Fibroblast of the aortic adventitia (primary cell): ENCODE measurements at regions not wholly inside any gene's neighbourhood (a gene's known extent, or its start where the extent isn't known, plus 50 kb on each side); places are given as distances from the start of the nearest gene placed in this dataset.

Experiments
- DNase-seq: peaks from one replicate; pipeline ENCODE4 v3.0.0-alpha.2; 2010; ENCODE audit warnings: low read depth
- H3K4me3 ChIP-seq: 2 replicates; pipeline ENCODE4 v1.5.1; 2011; ENCODE audit warnings: low read depth, mild to moderate bottlenecking, control low read depth, low read length, moderate library complexity
- TF ChIP-seq, protein P1 (sequence below): IDR thresholded peaks from 2 replicates; pipeline ENCODE4 v1.5.1; 2011; ENCODE audit warnings: mild to moderate bottlenecking, low read length, control low read depth, inconsistent platforms; ENCODE audit not compliant: insufficient read depth

GRCh38 chr7:25628446-25628845, 400.2 kb upstream of the NPVF start:
- TF ChIP-seq, protein P1, sequence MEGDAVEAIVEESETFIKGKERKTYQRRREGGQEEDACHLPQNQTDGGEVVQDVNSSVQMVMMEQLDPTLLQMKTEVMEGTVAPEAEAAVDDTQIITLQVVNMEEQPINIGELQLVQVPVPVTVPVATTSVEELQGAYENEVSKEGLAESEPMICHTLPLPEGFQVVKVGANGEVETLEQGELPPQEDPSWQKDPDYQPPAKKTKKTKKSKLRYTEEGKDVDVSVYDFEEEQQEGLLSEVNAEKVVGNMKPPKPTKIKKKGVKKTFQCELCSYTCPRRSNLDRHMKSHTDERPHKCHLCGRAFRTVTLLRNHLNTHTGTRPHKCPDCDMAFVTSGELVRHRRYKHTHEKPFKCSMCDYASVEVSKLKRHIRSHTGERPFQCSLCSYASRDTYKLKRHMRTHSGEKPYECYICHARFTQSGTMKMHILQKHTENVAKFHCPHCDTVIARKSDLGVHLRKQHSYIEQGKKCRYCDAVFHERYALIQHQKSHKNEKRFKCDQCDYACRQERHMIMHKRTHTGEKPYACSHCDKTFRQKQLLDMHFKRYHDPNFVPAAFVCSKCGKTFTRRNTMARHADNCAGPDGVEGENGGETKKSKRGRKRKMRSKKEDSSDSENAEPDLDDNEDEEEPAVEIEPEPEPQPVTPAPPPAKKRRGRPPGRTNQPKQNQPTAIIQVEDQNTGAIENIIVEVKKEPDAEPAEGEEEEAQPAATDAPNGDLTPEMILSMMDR = no peak
- H3K4me3 ChIP-seq = no peak overlapping the region
- no peak for DNase-seq

- TF ChIP-seq, protein P1 = no peak
- no peak for DNase-seq
- no peak overlapping the region for H3K4me3 ChIP-seq
Observed at GRCh38 chr7:25632616-25633015, 404.3 kb upstream of the NPVF start.

- no peak for DNase-seq
- no peak overlapping the region for H3K4me3 ChIP-seq
Observed at GRCh38 chr7:25633426-25634036, 405.2 kb upstream of the NPVF start.

GRCh38 chr7:25636168-25636567, 407.9 kb upstream of the NPVF start:
- H3K4me3 ChIP-seq = no peak overlapping the region
- no peak for DNase-seq
- TF ChIP-seq, protein P1 = no peak

More at GRCh38 chr7:25633426-25634036, 405.2 kb upstream of the NPVF start:
- TF ChIP-seq, protein P1 = no peak

DNA sequence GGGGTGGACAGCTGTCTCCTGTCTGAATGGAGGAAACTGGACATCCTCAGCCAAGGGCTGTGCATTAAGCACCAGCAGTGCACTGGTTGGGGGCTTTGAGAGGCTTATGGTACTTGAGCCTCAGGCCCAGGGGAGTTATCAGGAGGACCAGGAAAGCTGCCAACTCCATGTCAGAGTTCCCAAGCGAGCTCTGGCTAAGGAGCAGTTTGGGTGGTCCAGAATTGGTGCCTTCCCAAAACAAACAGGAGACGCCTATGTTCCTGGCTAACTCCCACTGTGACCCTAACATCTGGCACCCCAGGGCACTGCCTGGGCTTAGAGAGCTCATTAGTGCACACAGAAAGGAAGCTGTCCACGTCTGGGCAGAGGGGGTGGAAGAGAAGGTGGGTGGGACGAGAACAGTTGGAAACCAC, 408.6 kb upstream of the NPVF start:
- DNase-seq = no peak
- no peak overlapping the region for H3K4me3 ChIP-seq
- TF ChIP-seq, protein P1 = no peak

DNA sequence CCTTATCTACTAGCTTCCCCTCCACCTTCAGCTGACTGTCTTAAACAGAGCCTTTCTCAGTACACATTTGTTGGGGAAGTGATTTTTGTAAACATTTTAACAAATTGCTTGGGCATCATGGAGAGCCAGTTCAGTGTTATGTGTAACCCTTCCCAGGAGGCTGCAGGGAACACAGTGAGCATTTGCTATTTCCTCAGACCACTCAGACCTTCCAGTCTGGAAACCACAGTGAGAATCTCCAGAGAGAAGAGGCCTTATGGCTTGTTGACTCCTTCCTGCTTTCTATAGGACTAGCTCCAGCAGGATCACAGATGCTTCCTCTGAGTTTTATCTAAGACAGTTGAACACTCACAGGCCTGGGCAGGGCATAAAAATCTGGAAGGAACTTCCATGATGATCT, 409.8 kb upstream of the NPVF start:
- TF ChIP-seq, protein P1 = no peak
- DNase-seq = no peak

More for the DNA sequence above, 409.8 kb upstream of the NPVF start:
- no peak overlapping the region for H3K4me3 ChIP-seq
